Mesothelial cell of epicardium (in vitro differentiated cells): ENCODE measurements at regions not wholly inside any gene's neighbourhood (a gene's known extent, or its start where the extent isn't known, plus 50 kb on each side); places are given as distances from the start of the nearest gene placed in this dataset.

Experiments
- DNase-seq, 2 experiments: peaks; one replicate each; pipeline ENCODE4 v3.0.0; 2021; ENCODE audit warnings: low spot score in 2 of 2; ENCODE audit not compliant: unreplicated experiment in 2 of 2
- H3K27ac Mint-ChIP-seq: 2 replicates; pipeline ENCODE4 v1.8.0; 2021; ENCODE audit warnings: mixed read lengths
- H3K27me3 Mint-ChIP-seq: 2 replicates; pipeline ENCODE4 v1.8.0; 2021; ENCODE audit warnings: low read depth, mixed read lengths
- H3K36me3 Mint-ChIP-seq: 2 replicates; pipeline ENCODE4 v1.8.0; 2021; ENCODE audit warnings: mixed read lengths
- H3K4me1 Mint-ChIP-seq: 2 replicates; pipeline ENCODE4 v1.8.0; 2021; ENCODE audit warnings: mixed read lengths
- H3K4me3 Mint-ChIP-seq: 2 replicates; pipeline ENCODE4 v1.8.0; 2021; ENCODE audit warnings: mild to moderate bottlenecking, moderate library complexity, mixed read lengths
- H3K9me3 Mint-ChIP-seq: 2 replicates; pipeline ENCODE4 v1.8.0; 2021; ENCODE audit warnings: mixed read lengths
- CTCF ChIP-seq: fragments of 200-600 bp; sonication (generic); IDR thresholded peaks from one replicate; pipeline ENCODE4 v1.5.0; 2021; ENCODE audit warnings: antibody characterized with exemption; ENCODE audit not compliant: unreplicated experiment

- no peaks in the 10 kb centered on the region for H3K36me3 Mint-ChIP-seq
- H3K4me1 Mint-ChIP-seq, result peaks cover 4% of the 10 kb centered on the region
- H3K27me3 Mint-ChIP-seq, result no peaks in the 10 kb centered on the region
- no peak for TF ChIP-seq CTCF
- DNase-seq, result no peak
- no peak overlapping the region for H3K4me3 Mint-ChIP-seq
- no peak overlapping the region for H3K27ac Mint-ChIP-seq
- no peaks in the 10 kb centered on the region for H3K9me3 Mint-ChIP-seq
Measured at GRCh38 chr18:61079714-61080113, 253.5 kb upstream of the CDH20 start.

GRCh38 chr18:61080954-61081528 is 252.2 kb upstream of the CDH20 start:
- no peaks in the 10 kb centered on the region for H3K36me3 Mint-ChIP-seq
- no peaks in the 10 kb centered on the region for H3K9me3 Mint-ChIP-seq

GRCh38 chr18:61082976-61083630 is 250.1 kb upstream of the CDH20 start:
- no peak for DNase-seq
- Mint-ChIP-seq H3K27me3 (no peaks in the 10 kb centered on the region), H3K4me3 (no peak overlapping the region), H3K9me3 (no peaks in the 10 kb centered on the region), H3K27ac (no peak overlapping the region), H3K36me3 (no peaks in the 10 kb centered on the region), H3K4me1 (peaks cover 8% of the 10 kb centered on the region)
- TF ChIP-seq CTCF, result no peak

More at GRCh38 chr18:61080954-61081528, 252.2 kb upstream of the CDH20 start:
- no peak for TF ChIP-seq CTCF
- no peak overlapping the region for H3K27ac Mint-ChIP-seq
- H3K4me1 Mint-ChIP-seq, result peaks cover 7% of the 10 kb centered on the region
- H3K4me3 Mint-ChIP-seq, result no peak overlapping the region
- DNase-seq, result no peak
- H3K27me3 Mint-ChIP-seq, result no peaks in the 10 kb centered on the region

GRCh38 chr18:61085036-61085435 is 248.2 kb upstream of the CDH20 start:
- Mint-ChIP-seq H3K4me3 (no peak overlapping the region), H3K4me1 (peaks cover 8% of the 10 kb centered on the region), H3K27me3 (no peaks in the 10 kb centered on the region), H3K9me3 (no peaks in the 10 kb centered on the region), H3K36me3 (no peaks in the 10 kb centered on the region), H3K27ac (no peak overlapping the region)
- TF ChIP-seq CTCF, result no peak
- DNase-seq, result no peak

- peaks cover 8% of the 10 kb centered on the region for H3K4me1 Mint-ChIP-seq
- no peaks in the 10 kb centered on the region for H3K9me3 Mint-ChIP-seq
- H3K36me3 Mint-ChIP-seq, result no peaks in the 10 kb centered on the region
- H3K27ac Mint-ChIP-seq, result no peak overlapping the region
- no peak for DNase-seq
- no peak for TF ChIP-seq CTCF
- no peak overlapping the region for H3K4me3 Mint-ChIP-seq
- H3K27me3 Mint-ChIP-seq, result no peaks in the 10 kb centered on the region
Measured at GRCh38 chr18:61085761-61086160, 247.5 kb upstream of the CDH20 start.
